ENCODE measurements at regions not wholly inside any gene's neighbourhood (a gene's known extent, or its start where the extent isn't known, plus 50 kb on each side); places are given as distances from the start of the nearest gene placed in this dataset.

GRCh38 chr9:29241320-29241719 is 1668.0 kb upstream of the C9orf72 start:
- TF ChIP-seq CTCF (optimal IDR thresholded peaks at IDR 0.05 in 1 of 3, IDR thresholded peaks at IDR 0.05 in 1 of 3, conservative IDR thresholded peaks at IDR 0.05 in 1 of 3; ENCODE audit: extremely low read depth in 1 of 3, insufficient read depth in 2 of 3, low read length in 3 of 3) (no peak), EZH2 (IDR thresholded peaks at IDR 0.05; ENCODE audit: low read length) (no peak)

Measured in keratinocyte (primary cell).